Mucosa of descending colon (tissue), 3 donors: ENCODE measurements at regions not wholly inside any gene's neighbourhood (a gene's known extent, or its start where the extent isn't known, plus 50 kb on each side); places are given as distances from the start of the nearest gene placed in this dataset.

ENCODE experiments used
- ATAC-seq: fragments of 200-7000 bp; cut with Tn5 transposase; one replicate; pipeline ENCODE4 v1.9.1; 2020; ENCODE audit warnings: mild to moderate bottlenecking, moderate library complexity
- DNase-seq, 3 donors: peaks; one replicate each; pipeline ENCODE4 v3.0.0-alpha.2; 2020
- H3K36me3 ChIP-seq: fragments of 200-600 bp; one replicate; pipeline ENCODE4 v1.8.0; 2021; ENCODE audit warnings: low read depth, mild to moderate bottlenecking
- H3K4me1 ChIP-seq: fragments of 200-600 bp; one replicate; pipeline ENCODE4 v1.8.0; 2021; ENCODE audit warnings: low read depth, mild to moderate bottlenecking
- H3K4me3 ChIP-seq: fragments of 200-600 bp; one replicate; pipeline ENCODE4 v1.8.0; 2021; ENCODE audit warnings: mild to moderate bottlenecking
- H3K9me3 ChIP-seq: fragments of 200-600 bp; one replicate; pipeline ENCODE4 v1.8.0; 2021; ENCODE audit warnings: mild to moderate bottlenecking
- CTCF ChIP-seq: fragments of 200-600 bp; IDR thresholded peaks from one replicate; pipeline ENCODE4 v1.8.0; 2022; ENCODE audit warnings: antibody characterized with exemption, mild to moderate bottlenecking
- intact Hi-C, 2 donors: fragments of 100-400 bp; cut with DNase I in 1 of 2; cut with micrococcal nuclease in 1 of 2; formaldehyde crosslinking; loops; one replicate each; pipeline versions ENCODE4 v1.11.0 to v1.11.1; 2022; cut with DNase I, micrococcal nuclease
- donor health status: DM: no; HTN: no; CAD: no; lungs with moderate emphysema.
- donor health status: DM: no; HTN: no; CAD: no.
- donor health status: DM: no; HTN: yes; CAD: no.

- Histone ChIP-seq H3K4me1 (no peaks in the 10 kb centered on the region), H3K36me3 (no peaks in the 10 kb centered on the region), H3K9me3 (peaks cover 7% of the 10 kb centered on the region), H3K4me3 (no peak overlapping the region)
- DNase-seq (no peak), ATAC-seq (no peak)
- intact Hi-C loops, result no loop called here
- TF ChIP-seq CTCF, result no peak
These were observed 395.1 kb downstream of the TRIML1 start for GRCh38 chr4:188534297-188534696.

GRCh38 chr4:188534917-188535316 lies 395.7 kb downstream of the TRIML1 start:
- peaks cover 11% of the 10 kb centered on the region for H3K9me3 ChIP-seq
- no peaks in the 10 kb centered on the region for H3K36me3 ChIP-seq
- intact Hi-C loops, result no loop called here
- no peak overlapping the region for H3K4me3 ChIP-seq
- no peaks in the 10 kb centered on the region for H3K4me1 ChIP-seq
- TF ChIP-seq CTCF, result no peak
- no peak for DNase-seq
- no peak for ATAC-seq

GRCh38 chr4:188536826-188537225 lies 397.6 kb downstream of the TRIML1 start:
- no peaks in the 10 kb centered on the region for H3K4me1 ChIP-seq
- H3K9me3 ChIP-seq, result peaks cover 14% of the 10 kb centered on the region
- intact Hi-C loops, result no loop called here
- no peak for TF ChIP-seq CTCF
- ATAC-seq (no peak), DNase-seq (no peak)
- H3K4me3 ChIP-seq, result no peak overlapping the region
- no peaks in the 10 kb centered on the region for H3K36me3 ChIP-seq

- no peaks in the 10 kb centered on the region for H3K36me3 ChIP-seq
- H3K4me1 ChIP-seq, result no peaks in the 10 kb centered on the region
- peaks cover 6% of the 10 kb centered on the region for H3K9me3 ChIP-seq
- intact Hi-C loops, result no loop called here
- DNase-seq (no peak), ATAC-seq (no peak)
- H3K4me3 ChIP-seq, result no peak overlapping the region
- no peak for TF ChIP-seq CTCF
These were observed 411.1 kb downstream of the TRIML1 start for GRCh38 chr4:188550296-188550695.

- no peaks in the 10 kb centered on the region for H3K36me3 ChIP-seq
- no peak for ATAC-seq
- no peak overlapping the region for H3K4me3 ChIP-seq
- no peaks in the 10 kb centered on the region for H3K4me1 ChIP-seq
- no peak for TF ChIP-seq CTCF
- peaks cover 9% of the 10 kb centered on the region for H3K9me3 ChIP-seq
- intact Hi-C loops, result no loop called here
- no peak for DNase-seq
These were observed 411.9 kb downstream of the TRIML1 start for GRCh38 chr4:188551156-188551555.

- Histone ChIP-seq H3K4me1 (no peaks in the 10 kb centered on the region), H3K36me3 (no peaks in the 10 kb centered on the region), H3K9me3 (peaks cover 9% of the 10 kb centered on the region), H3K4me3 (no peak overlapping the region)
- intact Hi-C loops, result no loop called here
- TF ChIP-seq CTCF, result no peak
- DNase-seq, result no peak
- ATAC-seq, result no peak
These were observed 413.6 kb downstream of the TRIML1 start for GRCh38 chr4:188552741-188553275.
